ENCODE measurements at regions not wholly inside any gene's neighbourhood (a gene's known extent, or its start where the extent isn't known, plus 50 kb on each side); places are given as distances from the start of the nearest gene placed in this dataset.

- Histone ChIP-seq H3K36me3 (ENCODE audit: control insufficient read depth, insufficient read depth, low read length) (no peaks in the 10 kb centered on the region), H3K27me3 (ENCODE audit: control insufficient read depth, insufficient read depth, low read length) (no peaks in the 10 kb centered on the region), H2AFZ (ENCODE audit: low read length) (no peak overlapping the region), H3K4me2 (ENCODE audit: extremely low read depth, insufficient read depth, low read length) (no peak overlapping the region), H3K9ac (ENCODE audit: insufficient read depth, low read length) (no peak overlapping the region), H3K27ac (ENCODE audit: insufficient read depth, low read length) (no peak overlapping the region), H3K9me3 (ENCODE audit: control insufficient read depth, insufficient read depth, low read depth, low read length) (no peaks in the 10 kb centered on the region), H3K4me3 (replicated peaks in 1 of 4; ENCODE audit: control extremely low read depth in 1 of 4, insufficient read depth in 1 of 4, low read depth in 3 of 4, low read length in 4 of 4) (no peak overlapping the region), H4K20me1 (ENCODE audit: control insufficient read depth, extremely low read depth, insufficient read depth, low read length) (no peaks in the 10 kb centered on the region), H3K4me1 (ENCODE audit: control insufficient read depth, extremely low read depth, insufficient read depth, low read length) (no peaks in the 10 kb centered on the region), H3K79me2 (ENCODE audit: control insufficient read depth, insufficient read depth, low read length) (no peaks in the 10 kb centered on the region)
- DNase-seq (ENCODE audit: low read depth in 2 of 2), result no peak
- no peak for TF ChIP-seq CTCF (conservative IDR thresholded peaks at IDR 0.05 in 1 of 2, IDR thresholded peaks at IDR 0.05 in 1 of 2; ENCODE audit: low read depth in 1 of 2, low read length in 2 of 2)
- TF ChIP-seq EZH2 (IDR thresholded peaks at IDR 0.05; ENCODE audit: low read length, missing control alignments), result no peak
Observed at GRCh38 chr7:98500764-98501163, 99.9 kb upstream of the BAIAP2L1 start.

GRCh38 chr7:98496618-98497017 is 95.7 kb upstream of the BAIAP2L1 start:
- no peaks in the 10 kb centered on the region for H3K9me3 ChIP-seq (ENCODE audit: control insufficient read depth, insufficient read depth, low read depth, low read length)
- H3K79me2 ChIP-seq (ENCODE audit: control insufficient read depth, insufficient read depth, low read length), result no peaks in the 10 kb centered on the region
- no peak for DNase-seq (ENCODE audit: low read depth in 2 of 2)
- H4K20me1 ChIP-seq (ENCODE audit: control insufficient read depth, extremely low read depth, insufficient read depth, low read length), result no peaks in the 10 kb centered on the region
- no peak for TF ChIP-seq CTCF (conservative IDR thresholded peaks at IDR 0.05 in 1 of 2, IDR thresholded peaks at IDR 0.05 in 1 of 2; ENCODE audit: low read depth in 1 of 2, low read length in 2 of 2)
- no peak for TF ChIP-seq EZH2 (IDR thresholded peaks at IDR 0.05; ENCODE audit: low read length, missing control alignments)
- no peaks in the 10 kb centered on the region for H3K4me1 ChIP-seq (ENCODE audit: control insufficient read depth, extremely low read depth, insufficient read depth, low read length)
- no peak overlapping the region for H2AFZ ChIP-seq (ENCODE audit: low read length)
- H3K27ac ChIP-seq (ENCODE audit: insufficient read depth, low read length), result no peak overlapping the region
- no peaks in the 10 kb centered on the region for H3K27me3 ChIP-seq (ENCODE audit: control insufficient read depth, insufficient read depth, low read length)
- H3K4me2 ChIP-seq (ENCODE audit: extremely low read depth, insufficient read depth, low read length), result no peak overlapping the region
- no peaks in the 10 kb centered on the region for H3K36me3 ChIP-seq (ENCODE audit: control insufficient read depth, insufficient read depth, low read length)
- no peak overlapping the region for H3K4me3 ChIP-seq (replicated peaks in 1 of 4; ENCODE audit: control extremely low read depth in 1 of 4, insufficient read depth in 1 of 4, low read depth in 3 of 4, low read length in 4 of 4)
- no peak overlapping the region for H3K9ac ChIP-seq (ENCODE audit: insufficient read depth, low read length)

DNA sequence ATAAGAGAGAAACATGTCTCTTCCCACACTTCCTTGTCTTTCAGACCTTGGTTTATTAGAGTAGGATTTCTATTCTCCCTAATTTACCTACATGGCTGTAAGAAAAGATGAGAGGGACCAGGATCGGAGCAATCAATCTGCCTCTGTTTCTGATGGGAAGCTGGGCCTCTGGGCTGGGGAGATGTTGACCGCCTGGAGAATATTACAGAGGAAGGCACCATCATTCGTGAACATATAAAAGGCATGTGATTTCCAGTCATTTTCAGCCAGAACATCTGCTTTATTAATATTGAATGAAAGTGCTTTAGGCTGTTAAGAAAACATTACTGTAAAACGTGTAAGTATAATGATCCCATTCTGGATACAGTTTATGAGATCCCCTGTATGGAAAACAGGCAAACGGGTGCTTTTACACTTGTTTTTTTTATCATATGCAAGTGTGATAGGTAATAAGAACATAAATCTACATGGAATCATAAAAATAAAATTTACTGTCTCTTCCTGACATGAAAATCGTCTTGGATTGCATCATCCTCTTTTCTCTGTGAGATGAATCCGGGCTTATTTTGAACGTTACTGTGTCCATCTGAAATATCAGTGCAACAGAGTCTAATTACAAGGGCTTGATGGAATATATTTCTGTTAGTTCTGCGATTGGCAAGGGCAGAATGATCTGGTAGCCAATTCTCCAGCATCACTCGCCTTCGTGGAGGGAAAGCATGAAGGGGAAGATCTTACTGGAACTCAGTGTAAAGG is 94.5 kb upstream of the BAIAP2L1 start:
- H3K4me3 ChIP-seq (replicated peaks in 1 of 4; ENCODE audit: control extremely low read depth in 1 of 4, insufficient read depth in 1 of 4, low read depth in 3 of 4, low read length in 4 of 4), result no peak overlapping the region
- H3K4me1 ChIP-seq (ENCODE audit: control insufficient read depth, extremely low read depth, insufficient read depth, low read length), result no peaks in the 10 kb centered on the region
- no peak overlapping the region for H3K4me2 ChIP-seq (ENCODE audit: extremely low read depth, insufficient read depth, low read length)
- no peaks in the 10 kb centered on the region for H3K36me3 ChIP-seq (ENCODE audit: control insufficient read depth, insufficient read depth, low read length)
- H3K27ac ChIP-seq (ENCODE audit: insufficient read depth, low read length), result no peak overlapping the region
- H3K9ac ChIP-seq (ENCODE audit: insufficient read depth, low read length), result no peak overlapping the region
- TF ChIP-seq CTCF (conservative IDR thresholded peaks at IDR 0.05 in 1 of 2, IDR thresholded peaks at IDR 0.05 in 1 of 2; ENCODE audit: low read depth in 1 of 2, low read length in 2 of 2) (no peak), EZH2 (IDR thresholded peaks at IDR 0.05; ENCODE audit: low read length, missing control alignments) (no peak)
- DNase-seq (ENCODE audit: low read depth in 2 of 2), result no peak
- no peak overlapping the region for H2AFZ ChIP-seq (ENCODE audit: low read length)
- H4K20me1 ChIP-seq (ENCODE audit: control insufficient read depth, extremely low read depth, insufficient read depth, low read length), result no peaks in the 10 kb centered on the region
- H3K79me2 ChIP-seq (ENCODE audit: control insufficient read depth, insufficient read depth, low read length), result no peaks in the 10 kb centered on the region
- no peaks in the 10 kb centered on the region for H3K9me3 ChIP-seq (ENCODE audit: control insufficient read depth, insufficient read depth, low read depth, low read length)
- H3K27me3 ChIP-seq (ENCODE audit: control insufficient read depth, insufficient read depth, low read length), result no peaks in the 10 kb centered on the region

Data from fibroblast of lung (primary cell).